ENCODE measurements at regions not wholly inside any gene's neighbourhood (a gene's known extent, or its start where the extent isn't known, plus 50 kb on each side); places are given as distances from the start of the nearest gene placed in this dataset.

GRCh38 chr4:42817913-42818312, 74.6 kb upstream of the GRXCR1 start:
- TF ChIP-seq CTCF (IDR thresholded peaks at IDR 0.05; ENCODE audit: insufficient read depth, low read length) = no peak
- no peak for TF ChIP-seq SPI1 (IDR thresholded peaks at IDR 0.05; ENCODE audit: borderline replicate concordance, low read depth)
- TF ChIP-seq POLR2AphosphoS5 (IDR thresholded peaks at IDR 0.05; ENCODE audit: low read depth) = no peak
- no peak for TF ChIP-seq REST (IDR thresholded peaks at IDR 0.05; ENCODE audit: insufficient replicate concordance, low read depth)
- no peak for TF ChIP-seq GABPA (IDR thresholded peaks at IDR 0.05; ENCODE audit: low read depth)
